GM18507 (cell line): ENCODE measurements at regions not wholly inside any gene's neighbourhood (a gene's known extent, or its start where the extent isn't known, plus 50 kb on each side); places are given as distances from the start of the nearest gene placed in this dataset.
"Not testable (repeated sequence)": the region's sequence is repeated elsewhere in the genome, so short reads cannot be mapped to it uniquely, and the experiment has no call there.

Source experiments
- DNase-seq: peaks from one replicate; pipeline ENCODE4 v3.0.0; 2011; ENCODE audit warnings: low read depth; ENCODE audit not compliant: insufficient read length; ENCODE audit errors: extremely low spot score
- FAIRE-seq: peaks from 2 replicates; lab custom pipeline; 2011; peaks lifted over from hg19 to GRCh38; lab: Jason Lieb, UNC

- no peak for FAIRE-seq
- no peak for DNase-seq
These were observed 196.3 kb downstream of the BCAS1 start for GRCh38 chr20:53874104-53874503.

GRCh38 chr20:53873230-53873604 lies 197.2 kb downstream of the BCAS1 start:
- FAIRE-seq (no peak), DNase-seq (no peak)

DNA sequence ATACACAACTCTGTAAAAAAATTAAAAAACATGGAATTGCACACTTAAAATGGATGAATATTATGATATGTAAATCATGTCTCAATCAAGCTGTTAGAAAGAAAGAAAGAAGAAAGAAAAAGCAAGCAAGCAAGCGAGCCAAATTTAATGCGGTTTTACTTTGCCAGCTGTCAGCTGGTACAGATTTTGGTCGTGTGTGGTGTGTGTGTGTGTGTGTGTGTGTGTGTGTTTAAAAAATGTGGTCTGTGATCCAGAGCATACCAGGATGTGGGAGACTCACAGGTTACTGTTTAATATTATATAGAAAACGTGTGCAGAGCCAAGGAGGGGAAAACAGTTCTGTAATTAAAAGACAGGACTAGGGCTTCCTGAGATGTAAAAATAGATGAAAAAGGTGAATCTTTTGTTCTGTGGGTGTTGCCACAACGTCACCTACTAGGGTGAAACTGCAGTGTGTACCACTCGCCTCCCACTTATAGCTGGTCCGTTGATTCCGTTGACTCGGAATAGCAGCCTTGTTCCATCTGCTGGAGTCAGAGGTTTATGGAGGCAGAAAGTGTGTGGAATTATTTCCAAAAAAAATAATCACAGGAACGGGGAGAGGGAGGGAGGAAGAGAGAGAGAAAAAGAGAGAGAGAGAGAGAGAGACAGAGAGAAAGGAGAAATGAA lies 197.7 kb downstream of the BCAS1 start:
- peak; percentile 35 for DNase-seq
- peak; percentile 82 for FAIRE-seq

GRCh38 chr20:53872081-53872541 lies 198.3 kb downstream of the BCAS1 start:
- FAIRE-seq: peak; percentile 29
- DNase-seq: no peak

DNA sequence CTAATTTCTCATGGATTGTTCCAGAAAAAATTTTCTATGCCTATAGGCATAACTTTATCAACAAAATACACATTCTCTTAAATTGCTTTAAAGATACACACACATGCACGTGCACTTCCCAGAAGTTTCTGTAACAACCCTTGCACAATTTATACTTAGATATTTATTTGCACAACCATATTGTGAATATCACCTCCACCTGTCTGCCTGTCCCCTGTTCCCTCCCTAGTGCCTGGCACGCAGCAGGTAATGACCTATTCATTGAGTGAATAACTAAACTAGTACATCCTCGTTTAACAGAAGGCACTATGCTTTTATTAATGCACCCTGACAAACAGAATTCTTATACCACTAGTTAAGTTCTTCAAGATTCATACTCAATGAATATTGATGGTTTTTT lies 198.9 kb downstream of the BCAS1 start:
- no peak for DNase-seq
- no peak for FAIRE-seq

DNA sequence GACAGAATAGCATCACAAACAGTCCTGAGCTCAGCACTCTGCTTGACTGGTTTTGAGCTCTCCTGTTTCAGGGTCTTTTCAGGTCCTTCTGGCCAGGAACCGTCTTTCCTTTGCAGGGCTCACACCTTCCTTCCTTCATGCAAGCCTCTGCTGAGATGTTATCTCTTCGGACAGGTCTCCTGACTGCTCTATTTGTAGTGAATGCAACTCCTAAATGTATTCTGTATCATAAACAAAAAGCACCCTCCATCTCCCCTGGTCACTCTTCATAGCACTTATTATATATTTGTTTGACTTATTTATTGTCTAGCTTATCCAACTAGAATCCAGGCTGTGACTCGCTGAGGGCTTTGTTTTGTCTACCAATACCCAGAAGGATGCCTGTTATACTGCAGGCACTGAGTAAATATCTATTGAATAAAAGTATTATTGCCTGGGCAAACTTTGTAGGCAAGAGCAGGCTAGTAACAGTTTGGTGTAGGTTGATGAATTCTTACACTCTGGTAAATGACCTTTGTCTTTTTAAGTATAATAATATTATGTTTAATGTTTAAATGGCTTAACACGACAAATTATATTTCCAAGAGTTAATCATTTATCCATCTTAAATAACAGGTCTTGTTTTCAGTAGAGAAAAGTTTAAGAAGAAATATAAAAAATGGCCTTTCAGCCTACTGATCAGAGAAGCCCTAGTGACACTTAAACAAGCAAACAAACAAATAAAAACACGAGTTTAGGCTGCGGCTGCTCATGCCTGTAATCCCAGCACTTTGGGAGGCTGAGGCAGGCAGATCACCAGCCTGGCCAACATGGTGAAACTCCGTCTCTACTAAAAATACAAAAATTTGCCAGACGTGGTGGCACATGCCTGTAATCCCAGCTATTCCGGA lies 199.7 kb downstream of the BCAS1 start:
- FAIRE-seq: no peak
- no peak for DNase-seq

DNA sequence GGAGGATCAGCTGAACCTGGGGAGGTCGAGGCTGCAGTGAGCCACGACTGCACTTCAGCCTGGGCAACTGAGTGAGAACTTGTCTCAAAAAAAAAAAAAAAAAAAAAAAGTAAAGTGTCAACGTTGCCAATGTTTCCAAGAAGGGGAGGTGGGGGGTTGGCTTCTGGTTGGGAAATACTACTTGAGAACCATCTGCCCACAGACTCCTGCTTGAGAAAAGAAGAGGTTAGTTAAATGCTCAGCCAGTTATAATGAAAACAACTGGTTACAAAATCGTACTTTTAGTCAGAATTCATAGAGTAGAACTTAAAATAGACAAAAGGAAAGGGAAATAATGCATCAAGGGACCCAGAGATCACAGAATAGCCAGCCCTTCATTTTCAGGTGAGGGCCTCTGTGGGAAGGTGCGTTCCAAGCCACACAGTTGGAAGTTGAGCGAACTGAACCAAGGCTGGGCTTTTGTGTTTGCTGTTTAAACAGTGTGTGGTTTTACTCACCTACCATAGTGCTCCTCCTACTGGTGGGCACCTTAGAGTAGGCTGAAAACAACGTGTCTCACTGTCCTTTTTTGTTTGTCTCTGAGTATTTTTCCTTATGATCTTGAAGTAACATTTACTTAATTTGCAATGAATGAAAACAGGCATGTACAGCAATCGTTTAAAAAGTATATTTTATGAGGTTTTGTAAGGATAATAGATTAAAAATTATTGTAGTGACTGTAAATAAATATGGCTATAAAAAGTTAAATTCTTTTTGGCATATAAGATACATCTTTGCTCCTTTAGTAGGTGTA lies 200.7 kb downstream of the BCAS1 start:
- FAIRE-seq: peak; percentile 91
- peak; percentile 35 for DNase-seq

DNA sequence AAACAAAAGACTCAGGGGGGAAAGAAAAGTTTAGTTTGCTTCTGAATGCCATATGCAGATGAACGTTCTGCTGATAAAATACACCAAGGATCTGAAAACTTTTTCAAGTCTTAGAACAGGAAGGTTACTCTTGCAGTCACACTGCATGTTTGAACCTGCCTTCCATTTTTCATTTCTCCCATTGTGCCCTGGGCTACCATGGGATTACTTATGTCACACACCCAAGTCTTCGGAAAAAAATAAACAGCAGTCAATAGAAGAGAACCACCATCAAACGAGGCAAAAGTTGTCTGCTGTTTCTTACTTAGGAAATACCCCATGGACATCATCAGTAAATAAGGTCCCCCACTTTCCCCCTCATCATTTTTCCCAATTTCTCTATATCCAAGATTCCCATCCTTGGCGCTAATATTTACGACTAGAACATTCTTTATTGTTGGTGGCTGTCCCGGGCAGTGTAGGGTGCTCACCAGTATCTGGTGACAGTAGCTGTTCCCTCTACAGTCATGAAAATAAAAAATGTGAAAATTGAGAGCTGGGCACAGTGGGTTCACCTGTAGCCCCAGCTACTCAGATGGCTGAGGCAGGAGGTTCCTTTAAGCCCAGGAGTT lies 202.5 kb downstream of the BCAS1 start:
- DNase-seq (no peak), FAIRE-seq (no peak)

- DNase-seq: no peak
- FAIRE-seq: peak; percentile 84
These were observed 203.3 kb downstream of the BCAS1 start for GRCh38 chr20:53866794-53867740.

DNA sequence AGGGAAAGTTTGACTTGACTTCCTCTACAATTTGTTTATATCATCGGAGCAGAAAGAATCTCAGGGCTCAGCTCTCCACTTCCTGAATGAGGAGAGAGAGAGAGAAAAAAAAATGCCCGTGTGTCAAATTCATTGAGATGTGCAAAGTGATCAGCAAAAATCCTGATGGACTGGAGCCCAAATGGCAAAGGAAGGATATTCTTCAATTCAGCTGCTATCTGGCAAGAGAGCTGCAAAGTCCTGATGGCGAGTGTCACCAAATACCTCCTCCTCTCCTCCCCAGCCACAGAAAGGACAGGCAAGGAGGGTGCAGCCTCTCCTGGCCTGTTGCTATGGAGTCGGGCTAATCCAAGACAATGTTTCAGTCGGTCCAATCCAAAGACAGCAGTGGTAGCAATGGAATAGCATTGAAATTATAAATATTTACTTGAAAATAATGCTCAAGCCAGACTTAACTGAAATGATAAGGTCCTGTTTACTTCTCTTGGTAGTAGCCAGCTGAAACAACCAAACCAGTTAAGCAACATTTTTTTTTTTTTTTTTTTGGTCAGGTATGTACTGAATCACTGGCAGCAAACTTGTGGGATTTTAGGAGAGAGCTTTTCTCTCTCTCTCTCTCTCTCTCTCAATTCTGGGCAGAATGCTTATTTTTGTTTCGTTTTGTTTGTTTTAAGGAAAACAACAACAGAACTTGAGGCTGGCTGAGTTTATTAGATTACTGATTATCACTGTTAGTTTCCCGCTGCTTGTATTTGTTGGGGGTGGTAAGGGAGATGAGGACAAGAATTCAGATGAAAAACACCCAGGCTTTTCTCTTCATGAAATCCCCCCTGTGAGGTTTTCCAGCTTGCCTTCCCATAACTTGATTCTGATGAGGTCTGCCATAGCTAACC lies 204.2 kb downstream of the BCAS1 start:
- peak; percentile 59 for FAIRE-seq
- no peak for DNase-seq

GRCh38 chr20:53864765-53865683 lies 205.4 kb downstream of the BCAS1 start:
- not testable (repeated sequence) for DNase-seq, FAIRE-seq

DNA sequence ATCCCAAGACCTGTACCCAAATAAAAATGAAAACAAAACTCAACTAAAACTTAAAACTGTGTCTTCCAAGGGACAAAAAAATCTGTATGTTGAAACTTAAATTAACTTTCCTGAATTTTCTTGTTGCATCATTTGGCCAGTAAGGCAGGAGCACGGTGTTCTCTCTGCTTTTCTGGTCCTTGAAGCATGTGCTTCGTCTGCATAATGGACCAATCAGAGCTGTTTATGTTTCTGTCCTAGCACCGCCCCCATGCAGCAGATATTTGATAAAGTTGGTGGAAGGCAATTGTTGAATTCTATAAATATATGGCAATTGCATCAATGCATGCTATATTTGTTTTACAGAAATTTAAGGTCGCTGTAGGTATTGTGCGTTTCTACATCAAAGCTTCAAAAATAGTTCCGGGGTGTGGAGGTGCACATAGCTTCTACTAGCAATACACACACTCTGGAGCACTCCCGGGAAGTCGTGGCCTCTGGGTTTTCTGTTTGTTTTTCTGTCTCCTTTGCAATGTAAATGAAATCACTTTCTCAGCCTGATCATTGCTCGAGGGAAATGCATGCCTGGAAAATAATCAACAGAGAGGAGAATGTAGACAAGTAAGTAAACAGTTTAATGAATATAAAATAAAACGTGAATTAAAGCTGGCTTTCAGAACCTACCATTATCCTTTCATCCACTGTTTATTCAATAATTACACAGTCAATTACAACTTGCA lies 206.3 kb downstream of the BCAS1 start:
- not testable (repeated sequence) for FAIRE-seq, DNase-seq

DNA sequence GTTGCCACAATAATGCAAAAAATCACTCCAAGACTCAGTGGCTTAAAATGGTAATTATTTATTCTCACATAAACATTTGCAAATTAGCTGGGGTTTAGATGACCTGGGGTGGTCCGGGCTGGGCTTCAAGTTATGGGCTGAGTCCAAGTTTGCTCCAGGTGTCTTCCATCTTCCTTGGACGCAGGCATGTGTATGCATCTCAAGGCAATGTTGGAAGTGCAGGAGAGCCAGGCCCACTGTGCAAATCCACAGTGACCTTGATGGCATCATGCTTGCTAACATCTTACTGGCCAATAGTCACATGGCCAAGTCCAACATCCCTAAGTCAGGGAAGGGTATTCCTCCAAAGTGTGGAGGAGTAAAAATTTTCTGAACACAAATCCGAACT lies 206.9 kb downstream of the BCAS1 start:
- not testable (repeated sequence) for DNase-seq, FAIRE-seq

DNA sequence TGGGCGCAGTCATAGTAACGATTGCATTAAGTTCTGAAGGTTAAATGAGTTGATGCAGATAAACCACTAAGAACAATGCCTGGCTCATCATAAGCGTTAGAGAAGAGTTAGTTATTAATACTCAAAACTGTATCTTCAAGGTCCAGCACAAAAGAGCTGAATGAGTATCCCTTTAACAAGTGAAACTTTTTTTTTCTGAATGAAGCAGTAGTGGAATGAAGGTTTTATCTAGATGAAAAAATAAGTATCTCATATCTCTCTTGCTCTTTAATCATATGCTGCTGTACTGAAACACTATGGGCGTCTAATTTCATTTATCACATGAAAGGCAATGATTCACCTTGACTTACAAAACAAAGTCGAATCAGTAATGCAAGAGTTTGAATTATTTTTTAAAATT lies 207.4 kb downstream of the BCAS1 start:
- not testable (repeated sequence) for FAIRE-seq, DNase-seq

DNA sequence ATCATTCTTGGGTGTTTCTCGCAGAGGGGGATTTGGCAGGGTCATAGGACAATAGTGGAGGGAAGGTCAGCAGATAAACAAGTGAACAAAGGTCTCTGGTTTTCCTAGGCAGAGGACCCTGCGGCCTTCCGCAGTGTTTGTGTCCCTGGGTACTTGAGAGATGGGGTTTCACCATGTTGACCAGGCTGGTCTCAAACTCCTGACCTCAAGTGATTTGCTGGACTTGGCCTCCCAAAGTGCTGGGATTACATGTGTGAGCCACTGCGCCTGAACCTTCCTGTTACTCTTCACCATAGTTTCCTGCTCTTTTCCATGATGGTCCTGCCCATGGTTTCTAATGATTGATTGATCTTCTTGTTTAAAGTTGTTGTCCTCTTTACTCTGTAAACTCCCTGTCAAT lies 207.9 kb downstream of the BCAS1 start:
- FAIRE-seq, DNase-seq: not testable (repeated sequence)

GRCh38 chr20:53862136-53862397 lies 208.3 kb downstream of the BCAS1 start:
- not testable (repeated sequence) for FAIRE-seq, DNase-seq
